H9 (cell line): ENCODE measurements at regions not wholly inside any gene's neighbourhood (a gene's known extent, or its start where the extent isn't known, plus 50 kb on each side); places are given as distances from the start of the nearest gene placed in this dataset.

ENCODE experiments used
- DNase-seq: peaks from one replicate; pipeline ENCODE4 v3.0.0-alpha.2; 2017
- H2AFZ ChIP-seq: one replicate; pipeline ENCODE4 v1.6.1; 2013; ENCODE audit warnings: mild to moderate bottlenecking, low read length, control low read depth, moderate library complexity
- H2AK5ac ChIP-seq: 2 replicates; pipeline ENCODE4 v1.6.1; 2013; ENCODE audit warnings: low read length, control low read depth, mixed read lengths; ENCODE audit not compliant: insufficient read length
- H2BK120ac ChIP-seq: one replicate; pipeline ENCODE4 v1.6.1; 2013; ENCODE audit warnings: low read depth, mild to moderate bottlenecking, low read length, control low read depth, inconsistent platforms; ENCODE audit not compliant: poor library complexity, severe bottlenecking
- H2BK12ac ChIP-seq: 2 replicates; pipeline ENCODE4 v1.6.1; 2013; ENCODE audit warnings: low read length, control low read depth, mixed read lengths, low read depth; ENCODE audit not compliant: insufficient read length
- H2BK15ac ChIP-seq: 2 replicates; pipeline ENCODE4 v1.6.1; 2013; ENCODE audit warnings: low read depth, low read length, control low read depth
- H2BK20ac ChIP-seq: one replicate; pipeline ENCODE4 v1.6.1; 2013; ENCODE audit warnings: low read depth, mild to moderate bottlenecking, low read length, control low read depth, inconsistent platforms; ENCODE audit not compliant: poor library complexity, severe bottlenecking
- H2BK5ac ChIP-seq: 2 replicates; pipeline ENCODE4 v1.6.1; 2013; ENCODE audit warnings: low read length, control low read depth, mixed read lengths; ENCODE audit not compliant: insufficient read length
- H3K14ac ChIP-seq: 2 replicates; pipeline ENCODE4 v1.6.1; 2013; ENCODE audit warnings: low read length, control low read depth; ENCODE audit not compliant: insufficient read depth
- H3K18ac ChIP-seq: 2 replicates; pipeline ENCODE4 v1.6.1; 2013; ENCODE audit warnings: low read depth, mild to moderate bottlenecking, mixed read lengths, low read length, control low read depth; ENCODE audit not compliant: insufficient read length
- H3K23ac ChIP-seq: 2 replicates; pipeline ENCODE4 v1.6.1; 2013; ENCODE audit warnings: low read length, control low read depth, mixed read lengths, low read depth; ENCODE audit not compliant: insufficient read length
- H3K23me2 ChIP-seq: 2 replicates; pipeline ENCODE4 v1.6.1; 2013; ENCODE audit warnings: low read depth, mild to moderate bottlenecking, mixed read lengths, low read length, control low read depth; ENCODE audit not compliant: insufficient read length, poor library complexity, severe bottlenecking
- H3K27ac ChIP-seq: 2 replicates; pipeline ENCODE4 v1.5.1; 2013; ENCODE audit warnings: low read length, control low read depth, mixed read lengths, low read depth; ENCODE audit not compliant: insufficient read length
- H3K27me3 ChIP-seq: 2 replicates; pipeline ENCODE4 v1.6.1; 2013; ENCODE audit warnings: low read length, control low read depth, inconsistent platforms; ENCODE audit not compliant: insufficient read depth
- H3K4ac ChIP-seq: 2 replicates; pipeline ENCODE4 v1.6.1; 2013; ENCODE audit warnings: low read depth, mild to moderate bottlenecking, control low read depth, inconsistent platforms, low read length, moderate library complexity
- H3K4me1 ChIP-seq: 2 replicates; pipeline ENCODE4 v1.6.1; 2013; ENCODE audit warnings: low read length, control low read depth, inconsistent platforms; ENCODE audit not compliant: insufficient read depth
- H3K4me2 ChIP-seq: 2 replicates; pipeline ENCODE4 v1.6.1; 2013; ENCODE audit warnings: low read length, control low read depth, mixed read lengths; ENCODE audit not compliant: insufficient read length, insufficient read depth
- H3K56ac ChIP-seq: 2 replicates; pipeline ENCODE4 v1.6.1; 2013; ENCODE audit warnings: low read depth, mild to moderate bottlenecking, mixed read lengths, low read length, control low read depth; ENCODE audit not compliant: insufficient read length
- H3K79me1 ChIP-seq: 2 replicates; pipeline ENCODE4 v1.6.1; 2013; ENCODE audit warnings: low read depth, mild to moderate bottlenecking, moderate library complexity, low read length, control low read depth, inconsistent platforms; ENCODE audit not compliant: insufficient read depth, poor library complexity, severe bottlenecking
- H3K79me2 ChIP-seq: 2 replicates; pipeline ENCODE4 v1.6.1; 2013; ENCODE audit warnings: low read length, control low read depth, inconsistent platforms; ENCODE audit not compliant: insufficient read depth
- H3K9ac ChIP-seq: 2 replicates; pipeline ENCODE4 v1.6.1; 2013; ENCODE audit warnings: low read length, control low read depth, mixed read lengths; ENCODE audit not compliant: insufficient read length; ENCODE audit errors: extremely low read depth
- H3K9me3 ChIP-seq: one replicate; pipeline ENCODE4 v1.6.1; 2013; ENCODE audit warnings: low read depth, low read length, inconsistent platforms; ENCODE audit not compliant: control insufficient read depth
- H3T11ph ChIP-seq: one replicate; pipeline ENCODE4 v1.6.1; 2013; ENCODE audit warnings: mild to moderate bottlenecking, low read length, control low read depth, inconsistent platforms
- H4K20me1 ChIP-seq: one replicate; pipeline ENCODE4 v1.6.1; 2013; ENCODE audit not compliant: control insufficient read depth, insufficient read length, insufficient read depth
- H4K5ac ChIP-seq: 2 replicates; pipeline ENCODE4 v1.6.1; 2013; ENCODE audit warnings: low read depth, mild to moderate bottlenecking, mixed read lengths, low read length, control low read depth; ENCODE audit not compliant: insufficient read length
- H4K8ac ChIP-seq: replicated peaks from 2 replicates; pipeline ENCODE4 v1.6.1; 2013; ENCODE audit warnings: low read length, control low read depth, mixed read lengths, low read depth; ENCODE audit not compliant: insufficient read length
- H4K91ac ChIP-seq: 2 replicates; pipeline ENCODE4 v1.6.1; 2013; ENCODE audit warnings: low read depth, mild to moderate bottlenecking, moderate library complexity, mixed read lengths, low read length, control low read depth; ENCODE audit not compliant: insufficient read length
- H3K27ac Mint-ChIP-seq, 3 experiments: 2 replicates in 2 of 3; 3 replicates in 1 of 3; pipeline ENCODE4 v1.8.0; 2020 to 2021; ENCODE audit warnings: mixed read lengths in 3 of 3, mild to moderate bottlenecking in 1 of 3, moderate library complexity in 1 of 3
- H3K27me3 Mint-ChIP-seq: 2 replicates; pipeline ENCODE4 v1.8.0; 2021; ENCODE audit warnings: low read depth, mild to moderate bottlenecking, moderate library complexity, mixed read lengths
- H3K36me3 Mint-ChIP-seq, 3 experiments: 2 replicates in 2 of 3; 3 replicates in 1 of 3; pipeline ENCODE4 v1.8.0; 2020 to 2021; ENCODE audit warnings: low read depth in 3 of 3, mixed read lengths in 3 of 3; ENCODE audit not compliant: insufficient read depth in 1 of 3
- H3K4me1 Mint-ChIP-seq, 2 experiments: 2 replicates each; pipeline ENCODE4 v1.8.0; 2020; ENCODE audit warnings: mixed read lengths in 2 of 2
- H3K4me3 Mint-ChIP-seq, 2 experiments: 2 replicates in 1 of 2; 3 replicates in 1 of 2; pipeline ENCODE4 v1.8.0; 2020 to 2021; ENCODE audit warnings: mild to moderate bottlenecking in 2 of 2, mixed read lengths in 2 of 2, moderate library complexity in 1 of 2
- H3K9me3 Mint-ChIP-seq, 2 experiments: 2 replicates in 1 of 2; 3 replicates in 1 of 2; pipeline ENCODE4 v1.8.0; 2020; ENCODE audit warnings: mild to moderate bottlenecking in 2 of 2, mixed read lengths in 2 of 2, moderate library complexity in 1 of 2
- WGBS: extraction: QIAGEN DNeasy Blood & Tissue Kit; methylation state at CpG from one replicate; pipeline ENCODE4 v1.1.7; 2013; ENCODE audit warnings: missing lambda C conversion rate, low lambda C conversion rate, mixed read lengths; ENCODE audit not compliant: insufficient read length; ENCODE audit errors: extremely low coverage; 5-methylcytosine and 5-hydroxymethylcytosine counted together
- TF ChIP-seq, protein P1 (sequence below): fragments of 200-600 bp; sonication (generic); conservative IDR thresholded peaks from 3 replicates; pipeline ENCODE4 v1.8.0; 2021; ENCODE audit warnings: antibody characterized with exemption, mild to moderate bottlenecking

DNA sequence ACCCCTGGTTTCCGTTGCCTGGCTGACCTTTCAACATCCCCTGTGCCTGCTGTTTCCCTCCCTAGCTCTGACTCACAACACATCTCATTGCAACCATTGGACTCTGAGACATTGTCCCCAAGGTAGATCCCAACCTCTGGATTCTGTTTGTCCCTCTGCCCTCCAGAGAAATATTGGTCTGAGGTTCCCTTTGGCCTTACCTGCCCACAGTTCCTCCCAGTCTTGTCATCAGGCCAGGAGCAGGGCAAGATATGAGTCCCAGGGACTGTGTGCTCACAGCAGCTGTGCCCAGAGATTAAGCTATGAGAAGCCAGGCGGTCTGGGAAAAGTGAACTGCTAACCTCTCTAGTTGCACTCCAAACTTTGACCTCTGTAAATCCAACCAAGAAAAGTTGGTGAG lies 168.2 kb upstream of the NR2F2 start:
- H3K23ac ChIP-seq: no peak overlapping the region
- no peaks in the 10 kb centered on the region for H3K23me2 ChIP-seq
- 0 out of 2 replicates have a peak overlapping the region, but pooled peaks have one; percentile 54 for H3K4ac ChIP-seq
- WGBS: no CpG with 5 or more reads among the region's 2 CpGs
- H2BK120ac ChIP-seq: no peak overlapping the region
- H3K9me3 Mint-ChIP-seq: no peaks in the 10 kb centered on the region
- H3K4me1 ChIP-seq: peaks cover 2% of the 10 kb centered on the region; the same call in 1 of the 2 replicates
- no peak overlapping the region for H4K5ac ChIP-seq
- H2BK12ac ChIP-seq: no peak overlapping the region
- no peak overlapping the region for H2BK20ac ChIP-seq
- no peak overlapping the region for H3K14ac ChIP-seq
- no peak overlapping the region for H2AFZ ChIP-seq
- no peak overlapping the region for H2BK5ac ChIP-seq
- no peak overlapping the region for H3K9ac ChIP-seq
- no peak overlapping the region for H3K18ac ChIP-seq
- H3K56ac ChIP-seq: no peak overlapping the region
- peaks cover 24 to 27% of the 10 kb centered on the region in 2 experiments for H3K4me1 Mint-ChIP-seq
- H3K27me3 ChIP-seq: no peaks in the 10 kb centered on the region
- no peak overlapping the region for H4K8ac ChIP-seq
- H3K27me3 Mint-ChIP-seq: peaks cover 5% of the 10 kb centered on the region
- H4K20me1 ChIP-seq: no peaks in the 10 kb centered on the region
- H3K27ac ChIP-seq: no peak overlapping the region
- no peaks in the 10 kb centered on the region for H3K79me1 ChIP-seq
- TF ChIP-seq, protein P1, sequence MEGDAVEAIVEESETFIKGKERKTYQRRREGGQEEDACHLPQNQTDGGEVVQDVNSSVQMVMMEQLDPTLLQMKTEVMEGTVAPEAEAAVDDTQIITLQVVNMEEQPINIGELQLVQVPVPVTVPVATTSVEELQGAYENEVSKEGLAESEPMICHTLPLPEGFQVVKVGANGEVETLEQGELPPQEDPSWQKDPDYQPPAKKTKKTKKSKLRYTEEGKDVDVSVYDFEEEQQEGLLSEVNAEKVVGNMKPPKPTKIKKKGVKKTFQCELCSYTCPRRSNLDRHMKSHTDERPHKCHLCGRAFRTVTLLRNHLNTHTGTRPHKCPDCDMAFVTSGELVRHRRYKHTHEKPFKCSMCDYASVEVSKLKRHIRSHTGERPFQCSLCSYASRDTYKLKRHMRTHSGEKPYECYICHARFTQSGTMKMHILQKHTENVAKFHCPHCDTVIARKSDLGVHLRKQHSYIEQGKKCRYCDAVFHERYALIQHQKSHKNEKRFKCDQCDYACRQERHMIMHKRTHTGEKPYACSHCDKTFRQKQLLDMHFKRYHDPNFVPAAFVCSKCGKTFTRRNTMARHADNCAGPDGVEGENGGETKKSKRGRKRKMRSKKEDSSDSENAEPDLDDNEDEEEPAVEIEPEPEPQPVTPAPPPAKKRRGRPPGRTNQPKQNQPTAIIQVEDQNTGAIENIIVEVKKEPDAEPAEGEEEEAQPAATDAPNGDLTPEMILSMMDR: no peak
- H4K91ac ChIP-seq: no peak overlapping the region
- no peak for DNase-seq
- H3K27ac Mint-ChIP-seq: no peak overlapping the region
- no peaks in the 10 kb centered on the region for H3K9me3 ChIP-seq
- no peaks in the 10 kb centered on the region for H3K36me3 Mint-ChIP-seq
- no peak overlapping the region for H3K4me2 ChIP-seq
- no peak overlapping the region for H2BK15ac ChIP-seq
- no peak overlapping the region for H2AK5ac ChIP-seq
- no peaks in the 10 kb centered on the region for H3K79me2 ChIP-seq
- no peak overlapping the region for H3K4me3 Mint-ChIP-seq
- H3T11ph ChIP-seq: no peak overlapping the region
